Fibroblast of lung (primary cell): ENCODE measurements at regions not wholly inside any gene's neighbourhood (a gene's known extent, or its start where the extent isn't known, plus 50 kb on each side); places are given as distances from the start of the nearest gene placed in this dataset.

Experiments used
- DNase-seq, 2 donors: peaks; one replicate each; pipeline versions ENCODE4 v3.0.0 to v3.0.0-alpha.2; 2010; ENCODE audit warnings: low read depth in 2 of 2
- H2AFZ ChIP-seq: 2 replicates; pipeline ENCODE4 v1.5.1; 2012; ENCODE audit warnings: low read length, control low read depth, inconsistent platforms
- H3K27ac ChIP-seq: 2 replicates; pipeline ENCODE4 v1.5.1; 2011; ENCODE audit warnings: low read length, control low read depth; ENCODE audit not compliant: insufficient read depth
- H3K27me3 ChIP-seq: 2 replicates; pipeline ENCODE4 v1.5.1; 2011; ENCODE audit warnings: mild to moderate bottlenecking, low read length; ENCODE audit not compliant: control insufficient read depth, insufficient read depth
- H3K36me3 ChIP-seq: 2 replicates; pipeline ENCODE4 v1.5.1; 2011; ENCODE audit warnings: low read length; ENCODE audit not compliant: control insufficient read depth, insufficient read depth
- H3K4me1 ChIP-seq: 2 replicates; pipeline ENCODE4 v1.5.1; 2011; ENCODE audit warnings: low read length; ENCODE audit not compliant: control insufficient read depth, insufficient read depth; ENCODE audit errors: extremely low read depth
- H3K4me2 ChIP-seq: 2 replicates; pipeline ENCODE4 v1.5.1; 2011; ENCODE audit warnings: low read length, control low read depth; ENCODE audit not compliant: insufficient read depth; ENCODE audit errors: extremely low read depth
- H3K4me3 ChIP-seq, 4 experiments: fragments of 200-600 bp in 1 of 4; sonication (generic) in 1 of 4; replicated peaks in 1 of 4; 2 replicates each; pipeline ENCODE4 v1.5.1; 2011 to 2016; ENCODE audit warnings: low read length in 4 of 4, low read depth in 3 of 4, mild to moderate bottlenecking in 3 of 4, control low read depth in 2 of 4, inconsistent platforms in 1 of 4, mixed read lengths in 1 of 4; ENCODE audit not compliant: insufficient read depth in 1 of 4; ENCODE audit errors: control extremely low read depth in 1 of 4
- H3K79me2 ChIP-seq: 2 replicates; pipeline ENCODE4 v1.5.1; 2012; ENCODE audit warnings: mild to moderate bottlenecking, low read length, inconsistent platforms; ENCODE audit not compliant: control insufficient read depth, insufficient read depth
- H3K9ac ChIP-seq: 2 replicates; pipeline ENCODE4 v1.5.1; 2011; ENCODE audit warnings: mild to moderate bottlenecking, low read length, control low read depth; ENCODE audit not compliant: insufficient read depth
- H3K9me3 ChIP-seq: 2 replicates; pipeline ENCODE4 v1.5.1; 2012; ENCODE audit warnings: low read depth, low read length; ENCODE audit not compliant: control insufficient read depth, insufficient read depth
- H4K20me1 ChIP-seq: 2 replicates; pipeline ENCODE4 v1.5.1; 2011; ENCODE audit warnings: low read length; ENCODE audit not compliant: control insufficient read depth, insufficient read depth; ENCODE audit errors: extremely low read depth
- EZH2 ChIP-seq: IDR thresholded peaks from 2 replicates; pipeline ENCODE4 v1.5.1; 2012; ENCODE audit warnings: low read length, control low read depth, mild to moderate bottlenecking; ENCODE audit errors: missing control alignments
- TF ChIP-seq, protein P1 (sequence below), 2 donors: IDR thresholded peaks in 1 of 2; conservative IDR thresholded peaks in 1 of 2; 1 replicate in 1 of 2; 2 replicates in 1 of 2; pipeline ENCODE4 v1.5.1; 2011 to 2012; ENCODE audit warnings: low read length in 2 of 2, control low read depth in 1 of 2, inconsistent platforms in 1 of 2, low read depth in 1 of 2, mild to moderate bottlenecking in 1 of 2

DNA sequence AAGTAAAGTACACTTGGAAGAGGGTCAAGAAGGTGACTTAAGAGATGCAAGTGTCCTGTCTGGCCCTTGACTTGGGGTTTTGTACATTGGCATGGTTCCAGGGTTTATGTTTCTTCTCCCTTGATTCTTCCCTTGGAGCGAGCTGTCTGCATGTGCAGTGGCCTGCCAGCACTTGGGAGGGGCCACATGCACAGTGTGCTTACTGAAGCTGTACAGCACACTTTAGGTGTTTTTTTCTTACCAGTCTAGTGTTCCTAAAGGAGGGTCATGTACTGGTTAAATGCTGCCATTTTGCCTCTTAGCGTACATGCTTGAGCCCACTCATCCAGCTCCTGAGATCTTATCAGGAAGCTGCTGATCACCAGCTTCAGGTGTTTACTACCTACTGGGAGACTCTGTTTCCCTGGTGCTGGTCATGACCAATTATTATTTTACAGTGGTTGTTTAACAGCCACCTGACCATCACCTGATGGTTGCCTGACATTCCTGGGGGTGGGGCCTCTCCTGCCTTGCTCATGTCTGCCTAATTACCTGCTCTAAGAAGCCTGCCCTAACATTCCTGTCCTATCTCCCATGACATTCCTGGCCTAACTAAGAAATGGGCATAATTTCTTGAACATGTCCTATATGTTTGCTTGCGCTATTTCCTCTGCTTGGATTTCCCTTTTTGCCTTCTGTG, 182.9 kb downstream of the MCHR2 start:
- Histone ChIP-seq H3K4me2 (no peak overlapping the region), H3K9me3 (no peaks in the 10 kb centered on the region), H3K9ac (no peak overlapping the region), H3K36me3 (no peaks in the 10 kb centered on the region), H2AFZ (no peak overlapping the region), H3K4me1 (no peaks in the 10 kb centered on the region), H3K27ac (no peak overlapping the region), H3K79me2 (no peaks in the 10 kb centered on the region), H4K20me1 (no peaks in the 10 kb centered on the region), H3K27me3 (no peaks in the 10 kb centered on the region), H3K4me3 (no peak overlapping the region)
- TF ChIP-seq, protein P1, sequence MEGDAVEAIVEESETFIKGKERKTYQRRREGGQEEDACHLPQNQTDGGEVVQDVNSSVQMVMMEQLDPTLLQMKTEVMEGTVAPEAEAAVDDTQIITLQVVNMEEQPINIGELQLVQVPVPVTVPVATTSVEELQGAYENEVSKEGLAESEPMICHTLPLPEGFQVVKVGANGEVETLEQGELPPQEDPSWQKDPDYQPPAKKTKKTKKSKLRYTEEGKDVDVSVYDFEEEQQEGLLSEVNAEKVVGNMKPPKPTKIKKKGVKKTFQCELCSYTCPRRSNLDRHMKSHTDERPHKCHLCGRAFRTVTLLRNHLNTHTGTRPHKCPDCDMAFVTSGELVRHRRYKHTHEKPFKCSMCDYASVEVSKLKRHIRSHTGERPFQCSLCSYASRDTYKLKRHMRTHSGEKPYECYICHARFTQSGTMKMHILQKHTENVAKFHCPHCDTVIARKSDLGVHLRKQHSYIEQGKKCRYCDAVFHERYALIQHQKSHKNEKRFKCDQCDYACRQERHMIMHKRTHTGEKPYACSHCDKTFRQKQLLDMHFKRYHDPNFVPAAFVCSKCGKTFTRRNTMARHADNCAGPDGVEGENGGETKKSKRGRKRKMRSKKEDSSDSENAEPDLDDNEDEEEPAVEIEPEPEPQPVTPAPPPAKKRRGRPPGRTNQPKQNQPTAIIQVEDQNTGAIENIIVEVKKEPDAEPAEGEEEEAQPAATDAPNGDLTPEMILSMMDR (conservative IDR thresholded peaks at IDR 0.05 in 1 of 2, IDR thresholded peaks at IDR 0.05 in 1 of 2; ENCODE audit: low read depth in 1 of 2, low read length in 2 of 2), result no peak
- no peak for TF ChIP-seq EZH2
- no peak for DNase-seq

DNA sequence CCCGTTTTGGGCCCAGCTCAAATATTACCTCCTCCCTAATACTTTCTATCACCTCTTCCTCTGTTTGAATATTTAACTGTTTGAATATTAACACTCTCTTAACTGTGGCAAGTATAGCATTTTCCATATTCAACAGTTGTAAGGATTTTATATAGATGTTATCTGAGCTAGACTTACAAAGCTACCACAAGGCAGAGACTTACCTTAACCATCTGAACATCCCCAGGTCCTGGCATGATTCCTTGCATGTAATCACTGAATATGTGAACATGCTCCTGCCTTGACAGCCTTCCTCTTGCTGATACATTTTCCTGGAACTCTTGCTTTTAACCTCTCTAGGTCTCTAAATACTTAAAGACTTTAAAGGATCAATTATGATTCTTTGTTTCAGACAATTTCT, 182.4 kb downstream of the MCHR2 start:
- no peaks in the 10 kb centered on the region for H3K79me2 ChIP-seq
- no peaks in the 10 kb centered on the region for H4K20me1 ChIP-seq
- no peaks in the 10 kb centered on the region for H3K36me3 ChIP-seq
- no peak overlapping the region for H2AFZ ChIP-seq
- no peaks in the 10 kb centered on the region for H3K27me3 ChIP-seq
- no peaks in the 10 kb centered on the region for H3K9me3 ChIP-seq
- no peak for DNase-seq
- H3K9ac ChIP-seq, result no peak overlapping the region
- H3K4me3 ChIP-seq, result no peak overlapping the region
- no peak overlapping the region for H3K4me2 ChIP-seq
- no peak overlapping the region for H3K27ac ChIP-seq
- H3K4me1 ChIP-seq, result no peaks in the 10 kb centered on the region
- TF ChIP-seq EZH2, result no peak
- TF ChIP-seq, protein P1 (conservative IDR thresholded peaks at IDR 0.05 in 1 of 2, IDR thresholded peaks at IDR 0.05 in 1 of 2; ENCODE audit: low read depth in 1 of 2, low read length in 2 of 2), result no peak

DNA sequence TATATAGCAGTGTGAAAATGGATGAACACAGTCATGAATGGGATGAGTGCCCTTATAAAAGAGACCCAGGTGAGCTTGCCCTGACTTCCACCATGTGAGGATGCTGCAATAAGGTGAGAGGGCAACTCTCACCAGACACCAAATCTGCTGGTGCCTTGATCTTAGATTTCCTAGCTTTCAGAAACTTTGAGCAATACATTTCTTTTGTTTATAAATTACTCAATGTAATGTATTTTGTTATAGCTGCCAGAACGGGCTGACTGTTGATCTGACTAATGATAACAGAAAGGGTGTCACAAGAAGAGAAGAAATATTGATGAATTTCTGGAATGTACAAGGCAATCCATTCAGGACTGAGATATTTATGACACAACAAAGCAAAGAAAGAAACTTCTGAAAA, 180.5 kb downstream of the MCHR2 start:
- Histone ChIP-seq H3K4me2 (no peak overlapping the region), H3K4me1 (no peaks in the 10 kb centered on the region), H3K36me3 (no peaks in the 10 kb centered on the region), H2AFZ (no peak overlapping the region), H3K4me3 (no peak overlapping the region), H4K20me1 (no peaks in the 10 kb centered on the region), H3K27me3 (no peaks in the 10 kb centered on the region), H3K9ac (no peak overlapping the region), H3K79me2 (no peaks in the 10 kb centered on the region), H3K9me3 (no peaks in the 10 kb centered on the region), H3K27ac (no peak overlapping the region)
- TF ChIP-seq EZH2, result no peak
- TF ChIP-seq, protein P1 (conservative IDR thresholded peaks at IDR 0.05 in 1 of 2, IDR thresholded peaks at IDR 0.05 in 1 of 2; ENCODE audit: low read depth in 1 of 2, low read length in 2 of 2), result no peak
- DNase-seq, result no peak
